ENCODE measurements at regions not wholly inside any gene's neighbourhood (a gene's known extent, or its start where the extent isn't known, plus 50 kb on each side); places are given as distances from the start of the nearest gene placed in this dataset.

DNA sequence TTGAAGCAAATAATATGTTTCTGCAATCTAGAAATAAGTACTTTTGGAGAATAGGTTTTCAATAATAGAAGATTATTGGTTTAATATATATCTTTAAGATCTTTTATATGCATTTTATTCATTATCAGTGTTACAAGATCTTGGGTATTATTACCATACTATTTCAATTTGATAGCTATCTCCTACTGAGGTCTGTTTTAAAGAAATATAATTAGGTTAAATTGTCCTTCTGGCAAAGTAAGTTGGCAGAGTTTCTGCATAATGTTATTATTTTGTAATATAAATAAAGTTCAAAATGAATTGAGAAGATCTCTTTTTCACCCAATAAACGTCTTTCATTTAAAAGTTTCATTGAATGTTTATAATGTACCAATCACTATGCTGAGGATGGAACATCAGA, 443.7 kb downstream of the FAT4 start:
- TF ChIP-seq, protein P1, sequence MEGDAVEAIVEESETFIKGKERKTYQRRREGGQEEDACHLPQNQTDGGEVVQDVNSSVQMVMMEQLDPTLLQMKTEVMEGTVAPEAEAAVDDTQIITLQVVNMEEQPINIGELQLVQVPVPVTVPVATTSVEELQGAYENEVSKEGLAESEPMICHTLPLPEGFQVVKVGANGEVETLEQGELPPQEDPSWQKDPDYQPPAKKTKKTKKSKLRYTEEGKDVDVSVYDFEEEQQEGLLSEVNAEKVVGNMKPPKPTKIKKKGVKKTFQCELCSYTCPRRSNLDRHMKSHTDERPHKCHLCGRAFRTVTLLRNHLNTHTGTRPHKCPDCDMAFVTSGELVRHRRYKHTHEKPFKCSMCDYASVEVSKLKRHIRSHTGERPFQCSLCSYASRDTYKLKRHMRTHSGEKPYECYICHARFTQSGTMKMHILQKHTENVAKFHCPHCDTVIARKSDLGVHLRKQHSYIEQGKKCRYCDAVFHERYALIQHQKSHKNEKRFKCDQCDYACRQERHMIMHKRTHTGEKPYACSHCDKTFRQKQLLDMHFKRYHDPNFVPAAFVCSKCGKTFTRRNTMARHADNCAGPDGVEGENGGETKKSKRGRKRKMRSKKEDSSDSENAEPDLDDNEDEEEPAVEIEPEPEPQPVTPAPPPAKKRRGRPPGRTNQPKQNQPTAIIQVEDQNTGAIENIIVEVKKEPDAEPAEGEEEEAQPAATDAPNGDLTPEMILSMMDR (IDR thresholded peaks at IDR 0.05): no peak
- H3K4me3 ChIP-seq: no peak overlapping the region
- H3K27me3 ChIP-seq: no peaks in the 10 kb centered on the region
- no peaks in the 10 kb centered on the region for H3K9me3 ChIP-seq
- H3K36me3 ChIP-seq: no peaks in the 10 kb centered on the region
- no peaks in the 10 kb centered on the region for H3K4me1 ChIP-seq
- intact Hi-C loops (cut with DNase I; ENCODE audit: low total_unique reads): no loop called here
- H3K27ac ChIP-seq: no peak overlapping the region
- no peak for DNase-seq

DNA sequence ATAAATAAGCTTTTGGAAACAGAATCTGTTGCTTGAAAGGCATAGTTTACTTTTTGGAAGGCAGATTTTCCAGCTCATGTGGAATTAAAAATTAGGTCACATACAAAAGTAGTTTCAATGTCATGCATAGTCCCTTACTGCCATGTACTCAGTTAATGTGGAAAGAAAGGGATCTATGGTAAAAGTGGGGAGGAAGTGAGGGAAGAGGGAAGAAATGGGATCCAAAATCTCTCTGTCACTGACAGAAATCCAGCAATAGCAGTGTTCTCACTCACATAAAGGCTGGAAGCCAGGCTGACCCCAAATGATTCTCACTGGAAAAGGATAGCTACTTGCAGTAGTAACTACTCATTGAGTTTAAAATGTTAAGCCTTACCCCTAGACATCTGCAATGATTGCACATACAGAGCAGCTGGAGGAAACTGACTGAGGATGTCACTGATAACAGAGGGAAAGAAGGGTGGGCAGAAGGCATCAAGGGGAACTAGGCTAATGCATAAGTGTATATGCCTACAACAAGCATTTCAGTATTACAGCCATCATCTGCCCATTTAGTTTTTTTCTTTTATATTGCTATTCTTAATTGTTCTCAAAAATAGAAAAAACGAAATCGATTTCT, 445.6 kb downstream of the FAT4 start:
- Histone ChIP-seq H3K9me3 (no peaks in the 10 kb centered on the region), H3K27ac (no peak overlapping the region), H3K36me3 (no peaks in the 10 kb centered on the region), H3K27me3 (no peaks in the 10 kb centered on the region), H3K4me3 (no peak overlapping the region), H3K4me1 (no peaks in the 10 kb centered on the region)
- intact Hi-C loops (cut with DNase I; ENCODE audit: low total_unique reads): no loop called here
- TF ChIP-seq, protein P1 (IDR thresholded peaks at IDR 0.05): no peak
- DNase-seq: no peak

DNA sequence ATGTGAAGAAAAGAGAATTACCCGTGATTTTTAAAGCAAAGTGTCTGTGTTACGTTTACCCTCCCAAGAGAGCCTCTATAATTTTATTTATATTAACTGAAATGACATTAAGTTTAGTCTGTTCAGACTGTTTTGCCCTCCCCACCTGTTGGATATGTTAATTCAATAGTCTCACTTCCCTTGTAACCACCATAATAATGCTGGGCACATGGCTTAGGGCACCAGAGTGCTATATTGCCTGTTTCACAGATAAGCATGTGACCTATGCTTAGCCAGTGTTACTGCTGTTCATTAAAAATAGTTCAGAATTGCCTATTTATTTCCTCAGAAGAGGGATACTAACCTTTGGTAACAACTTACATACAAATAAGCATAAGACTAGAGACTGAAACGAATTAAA, 446.2 kb downstream of the FAT4 start:
- H3K36me3 ChIP-seq: no peaks in the 10 kb centered on the region
- H3K4me3 ChIP-seq: no peak overlapping the region
- H3K27ac ChIP-seq: no peak overlapping the region
- H3K9me3 ChIP-seq: no peaks in the 10 kb centered on the region
- H3K4me1 ChIP-seq: no peaks in the 10 kb centered on the region
- TF ChIP-seq, protein P1 (IDR thresholded peaks at IDR 0.05): no peak
- DNase-seq: no peak
- no peaks in the 10 kb centered on the region for H3K27me3 ChIP-seq
- intact Hi-C loops (cut with DNase I; ENCODE audit: low total_unique reads): no loop called here

DNA sequence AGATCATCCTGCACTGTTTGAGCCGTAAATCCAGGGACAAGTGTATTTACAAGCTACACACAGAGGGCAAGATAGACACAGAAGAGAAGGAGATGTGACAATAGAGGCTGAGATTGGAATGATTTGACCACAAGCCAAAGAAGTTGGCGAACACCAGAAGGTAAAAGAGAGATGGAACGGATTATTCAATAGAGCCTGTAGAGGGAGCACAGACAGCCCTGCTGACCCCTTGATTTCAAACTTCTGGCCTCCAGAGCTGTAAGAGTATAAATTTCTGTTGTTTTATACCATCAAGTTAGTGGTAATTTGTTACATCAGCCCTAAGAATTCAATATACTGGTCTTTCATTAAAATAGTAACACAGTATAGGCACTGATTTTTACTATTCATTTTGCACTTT, 447.8 kb downstream of the FAT4 start:
- H3K4me1 ChIP-seq: no peaks in the 10 kb centered on the region
- no peaks in the 10 kb centered on the region for H3K36me3 ChIP-seq
- H3K4me3 ChIP-seq: no peak overlapping the region
- TF ChIP-seq, protein P1 (IDR thresholded peaks at IDR 0.05): no peak
- intact Hi-C loops (cut with DNase I; ENCODE audit: low total_unique reads): no loop called here
- H3K27ac ChIP-seq: no peak overlapping the region
- H3K27me3 ChIP-seq: no peaks in the 10 kb centered on the region
- H3K9me3 ChIP-seq: no peaks in the 10 kb centered on the region
- DNase-seq: no peak

DNA sequence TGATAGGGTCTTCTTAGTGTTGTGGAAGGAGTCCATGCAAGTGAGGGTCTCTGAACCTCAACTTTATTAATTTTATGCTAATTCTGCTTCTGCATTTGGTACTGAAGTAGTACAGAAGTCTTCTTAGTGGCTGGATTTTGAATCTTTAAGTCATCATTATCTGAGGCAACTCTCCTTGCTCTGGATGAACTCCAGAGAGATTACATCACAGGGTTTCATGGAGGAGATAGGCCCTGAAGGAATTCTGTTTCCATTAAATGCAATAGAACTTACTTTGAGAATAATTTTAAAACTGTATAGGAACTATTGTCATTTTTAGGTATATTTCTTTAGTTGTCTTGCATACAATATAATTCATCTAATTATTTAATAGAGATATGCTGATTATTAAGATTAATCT, 451.2 kb downstream of the FAT4 start:
- Histone ChIP-seq H3K4me3 (no peak overlapping the region), H3K36me3 (no peaks in the 10 kb centered on the region), H3K4me1 (no peaks in the 10 kb centered on the region), H3K9me3 (no peaks in the 10 kb centered on the region), H3K27ac (no peak overlapping the region), H3K27me3 (no peaks in the 10 kb centered on the region)
- intact Hi-C loops (cut with DNase I; ENCODE audit: low total_unique reads): no loop called here
- TF ChIP-seq, protein P1 (IDR thresholded peaks at IDR 0.05): no peak
- DNase-seq: no peak
